IMR-90 (cell line): ENCODE measurements at regions not wholly inside any gene's neighbourhood (a gene's known extent, or its start where the extent isn't known, plus 50 kb on each side); places are given as distances from the start of the nearest gene placed in this dataset.

Experiments
- BHLHE40 ChIP-seq: fragments of 150-350 bp; IDR thresholded peaks from 2 replicates; pipeline ENCODE4 v1.6.1; 2016; ENCODE audit warnings: mild to moderate bottlenecking, low read depth, low read length
- CHD1 ChIP-seq: IDR thresholded peaks from 2 replicates; pipeline ENCODE4 v1.6.1; 2012; ENCODE audit warnings: low read depth, low read length, improper control_type of control experiment
- FOS ChIP-seq: fragments of 150-350 bp; IDR thresholded peaks from 2 replicates; pipeline ENCODE4 v1.6.1; 2016; ENCODE audit warnings: low read depth, low read length
- POLR2A ChIP-seq: IDR thresholded peaks from 2 replicates; pipeline ENCODE4 v1.6.1; 2012; ENCODE audit warnings: mild to moderate bottlenecking, low read depth, low read length
- RFX5 ChIP-seq: IDR thresholded peaks from 2 replicates; pipeline ENCODE4 v1.8.0; 2012; ENCODE audit warnings: low read depth, mild to moderate bottlenecking, low read length, moderate library complexity
- TF ChIP-seq, protein P1 (sequence below): conservative IDR thresholded peaks from 2 replicates; pipeline ENCODE4 v1.5.1; 2012; ENCODE audit warnings: mild to moderate bottlenecking, low read depth, low read length, improper control_type of control experiment
- TF ChIP-seq, protein P2 (sequence below): fragments of 150-350 bp; IDR thresholded peaks from 2 replicates; pipeline ENCODE4 v1.6.1; 2017; ENCODE audit warnings: mild to moderate bottlenecking, antibody characterized with exemption, low read length, low read depth

- TF ChIP-seq RFX5: no peak
- no peak for TF ChIP-seq FOS
- TF ChIP-seq, protein P1, sequence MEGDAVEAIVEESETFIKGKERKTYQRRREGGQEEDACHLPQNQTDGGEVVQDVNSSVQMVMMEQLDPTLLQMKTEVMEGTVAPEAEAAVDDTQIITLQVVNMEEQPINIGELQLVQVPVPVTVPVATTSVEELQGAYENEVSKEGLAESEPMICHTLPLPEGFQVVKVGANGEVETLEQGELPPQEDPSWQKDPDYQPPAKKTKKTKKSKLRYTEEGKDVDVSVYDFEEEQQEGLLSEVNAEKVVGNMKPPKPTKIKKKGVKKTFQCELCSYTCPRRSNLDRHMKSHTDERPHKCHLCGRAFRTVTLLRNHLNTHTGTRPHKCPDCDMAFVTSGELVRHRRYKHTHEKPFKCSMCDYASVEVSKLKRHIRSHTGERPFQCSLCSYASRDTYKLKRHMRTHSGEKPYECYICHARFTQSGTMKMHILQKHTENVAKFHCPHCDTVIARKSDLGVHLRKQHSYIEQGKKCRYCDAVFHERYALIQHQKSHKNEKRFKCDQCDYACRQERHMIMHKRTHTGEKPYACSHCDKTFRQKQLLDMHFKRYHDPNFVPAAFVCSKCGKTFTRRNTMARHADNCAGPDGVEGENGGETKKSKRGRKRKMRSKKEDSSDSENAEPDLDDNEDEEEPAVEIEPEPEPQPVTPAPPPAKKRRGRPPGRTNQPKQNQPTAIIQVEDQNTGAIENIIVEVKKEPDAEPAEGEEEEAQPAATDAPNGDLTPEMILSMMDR: no peak
- TF ChIP-seq POLR2A: no peak
- TF ChIP-seq BHLHE40: no peak
- TF ChIP-seq, protein P2, sequence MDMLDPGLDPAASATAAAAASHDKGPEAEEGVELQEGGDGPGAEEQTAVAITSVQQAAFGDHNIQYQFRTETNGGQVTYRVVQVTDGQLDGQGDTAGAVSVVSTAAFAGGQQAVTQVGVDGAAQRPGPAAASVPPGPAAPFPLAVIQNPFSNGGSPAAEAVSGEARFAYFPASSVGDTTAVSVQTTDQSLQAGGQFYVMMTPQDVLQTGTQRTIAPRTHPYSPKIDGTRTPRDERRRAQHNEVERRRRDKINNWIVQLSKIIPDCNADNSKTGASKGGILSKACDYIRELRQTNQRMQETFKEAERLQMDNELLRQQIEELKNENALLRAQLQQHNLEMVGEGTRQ: no peak
- no peak for TF ChIP-seq CHD1
These were observed 948.9 kb upstream of the FLRT2 start for GRCh38 chr14:84581041-84581440.
